ENCODE measurements at regions not wholly inside any gene's neighbourhood (a gene's known extent, or its start where the extent isn't known, plus 50 kb on each side); places are given as distances from the start of the nearest gene placed in this dataset.

DNA sequence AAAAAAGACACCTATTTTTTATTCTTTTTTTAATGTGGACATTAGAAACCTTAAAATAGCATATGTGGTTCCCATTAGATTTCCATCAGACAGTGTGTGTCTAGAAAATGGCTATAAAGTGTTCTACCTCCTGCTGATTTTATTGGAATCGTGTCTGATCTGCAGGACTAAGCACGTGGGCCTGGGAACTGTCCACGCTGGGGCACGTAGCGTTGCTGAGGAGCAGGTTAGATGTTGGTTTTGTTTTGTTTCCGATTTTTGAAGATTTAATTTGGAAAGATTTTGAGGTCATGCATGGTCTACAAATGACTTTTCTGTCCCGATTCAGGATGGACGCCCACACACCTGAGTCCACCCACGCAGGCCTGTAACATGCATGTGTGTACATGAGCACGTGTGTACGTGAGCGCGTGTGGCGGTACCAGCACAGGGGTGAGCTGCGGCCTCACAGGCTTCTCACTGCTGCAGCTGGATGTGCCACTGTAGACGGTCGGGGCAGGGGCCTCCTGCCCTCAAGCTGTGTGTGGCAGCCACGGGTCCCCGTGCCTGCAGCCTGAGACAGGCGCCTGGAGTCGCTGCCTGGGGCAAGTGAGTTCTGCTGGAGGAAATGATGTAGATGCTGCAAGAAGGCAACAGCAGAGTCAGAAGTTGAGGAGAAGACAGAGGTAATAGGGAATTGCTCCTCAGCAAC, 99.7 kb upstream of the CTDP1 start:
- H3K9me3 Mint-ChIP-seq: no peaks in the 10 kb centered on the region
- H3K4me3 Mint-ChIP-seq: no peak overlapping the region
- no peaks in the 10 kb centered on the region for H3K27me3 Mint-ChIP-seq (ENCODE audit: low read depth)
- H3K4me1 Mint-ChIP-seq (ENCODE audit: low read depth): peaks cover 7% of the 10 kb centered on the region
- H3K27ac Mint-ChIP-seq: no peak overlapping the region
- no peak for DNase-seq (ENCODE audit: low spot score)
- no peaks in the 10 kb centered on the region for H3K36me3 Mint-ChIP-seq (ENCODE audit: low read depth)

DNA sequence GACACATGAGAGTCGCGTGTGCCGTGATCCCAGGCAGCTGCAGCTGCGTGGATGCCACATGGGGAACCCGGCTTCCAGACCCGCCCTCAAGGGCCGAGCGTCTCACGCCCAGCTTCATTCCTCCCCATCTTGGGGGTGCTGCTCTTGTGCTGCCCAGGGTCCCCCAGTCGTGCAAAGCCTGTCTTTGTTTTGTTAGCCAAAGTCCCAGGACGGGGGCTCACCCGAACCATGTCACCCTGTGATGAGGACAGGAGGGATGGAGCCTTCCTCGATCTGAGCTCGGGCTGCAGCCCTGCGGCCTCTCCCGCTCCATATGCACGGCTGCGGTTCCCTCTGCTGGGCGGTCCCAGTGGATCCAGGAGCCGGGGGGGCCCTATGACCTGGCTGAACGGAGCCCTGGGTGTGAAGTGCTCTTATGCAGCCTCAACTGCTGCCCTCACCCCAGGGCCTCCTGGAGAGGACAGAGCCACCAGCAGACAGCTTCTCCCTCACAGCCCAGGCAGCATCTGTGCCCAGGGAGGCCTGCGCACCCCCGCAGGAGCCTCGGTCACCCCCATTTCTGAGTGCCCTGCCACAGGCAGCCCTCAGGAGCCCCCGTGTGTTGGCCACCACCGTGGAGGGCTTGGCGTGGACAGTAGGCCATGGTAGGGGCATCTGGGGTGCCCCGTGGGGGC, 99.0 kb upstream of the CTDP1 start:
- H3K27me3 Mint-ChIP-seq (ENCODE audit: low read depth): no peaks in the 10 kb centered on the region
- no peaks in the 10 kb centered on the region for H3K36me3 Mint-ChIP-seq (ENCODE audit: low read depth)
- no peak overlapping the region for H3K4me3 Mint-ChIP-seq
- H3K9me3 Mint-ChIP-seq: no peaks in the 10 kb centered on the region
- peaks cover 3% of the 10 kb centered on the region for H3K4me1 Mint-ChIP-seq (ENCODE audit: low read depth)
- H3K27ac Mint-ChIP-seq: no peak overlapping the region
- no peak for DNase-seq (ENCODE audit: low spot score)

DNA sequence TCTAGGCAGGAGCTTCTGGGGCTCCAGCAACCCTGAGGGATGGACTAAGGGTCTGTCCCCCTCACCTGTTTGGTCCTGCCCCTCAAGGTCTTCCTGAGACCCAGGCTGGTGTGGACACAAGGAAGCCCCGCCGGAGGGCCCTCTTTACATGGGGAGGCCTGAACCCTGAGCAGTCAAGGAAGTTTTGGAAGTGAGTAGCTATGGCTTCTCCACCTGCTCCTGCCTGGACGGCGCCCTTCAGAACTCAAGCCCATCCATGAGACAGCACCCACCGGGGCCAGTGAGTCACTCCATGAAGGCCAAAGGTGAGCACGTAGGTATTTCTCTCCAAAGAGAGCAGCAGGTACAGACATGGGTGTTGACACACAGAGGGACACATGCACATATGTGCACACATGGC, 98.2 kb upstream of the CTDP1 start:
- DNase-seq (ENCODE audit: low spot score): no peak
- H3K36me3 Mint-ChIP-seq (ENCODE audit: low read depth): no peaks in the 10 kb centered on the region
- peaks cover 3% of the 10 kb centered on the region for H3K4me1 Mint-ChIP-seq (ENCODE audit: low read depth)
- H3K27me3 Mint-ChIP-seq (ENCODE audit: low read depth): no peaks in the 10 kb centered on the region
- H3K9me3 Mint-ChIP-seq: no peaks in the 10 kb centered on the region
- H3K27ac Mint-ChIP-seq: no peak overlapping the region
- H3K4me3 Mint-ChIP-seq: no peak overlapping the region

DNA sequence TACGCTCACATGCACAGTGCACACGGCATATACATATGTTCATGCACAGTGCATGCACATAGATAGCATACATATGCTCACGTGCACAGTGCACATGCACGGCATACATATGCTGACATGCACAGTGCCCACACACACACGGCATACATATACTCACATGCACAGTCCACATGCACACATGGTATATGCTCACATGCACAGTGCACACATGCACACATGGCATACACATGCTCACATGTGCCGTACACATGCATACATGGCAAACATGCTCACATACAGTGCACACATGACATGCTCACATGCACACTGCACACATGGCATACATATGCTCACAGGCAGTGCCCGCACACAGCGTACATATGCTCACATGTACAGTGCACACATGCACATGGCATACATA, 97.7 kb upstream of the CTDP1 start:
- no peak for DNase-seq (ENCODE audit: low spot score)
- H3K27me3 Mint-ChIP-seq (ENCODE audit: low read depth): no peaks in the 10 kb centered on the region

GRCh38 chr18:79582978-79583377, 96.6 kb upstream of the CTDP1 start:
- Mint-ChIP-seq H3K9me3 (no peaks in the 10 kb centered on the region), H3K27ac (no peak overlapping the region), H3K4me3 (no peak overlapping the region), H3K27me3 (ENCODE audit: low read depth) (no peaks in the 10 kb centered on the region), H3K4me1 (ENCODE audit: low read depth) (peaks cover 3% of the 10 kb centered on the region), H3K36me3 (ENCODE audit: low read depth) (no peaks in the 10 kb centered on the region)
- DNase-seq (ENCODE audit: low spot score): no peak

More for the DNA sequence above, 97.7 kb upstream of the CTDP1 start:
- Mint-ChIP-seq H3K9me3 (no peaks in the 10 kb centered on the region), H3K27ac (no peak overlapping the region), H3K4me3 (no peak overlapping the region), H3K36me3 (ENCODE audit: low read depth) (no peaks in the 10 kb centered on the region), H3K4me1 (ENCODE audit: low read depth) (peaks cover 3% of the 10 kb centered on the region)

DNA sequence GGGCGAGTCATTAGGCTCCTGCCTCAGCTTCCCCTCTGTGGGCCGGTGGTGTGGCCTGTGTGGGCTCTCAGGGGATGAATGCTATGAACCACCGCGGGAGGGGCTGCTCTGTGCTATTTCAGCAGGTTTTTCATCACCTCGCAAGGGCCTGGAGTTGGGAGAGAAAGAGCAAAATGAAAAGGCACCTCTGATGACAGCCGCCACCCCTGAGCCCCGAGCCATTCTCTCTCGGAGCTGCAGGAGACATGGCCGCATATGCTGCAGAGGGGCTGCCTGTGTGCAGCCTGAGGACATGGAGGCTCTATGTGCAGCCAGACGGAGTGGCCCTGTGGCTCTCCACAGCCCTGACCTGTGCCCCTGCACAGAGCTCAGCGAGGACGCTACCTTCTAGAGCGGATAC, 96.2 kb upstream of the CTDP1 start:
- no peak overlapping the region for H3K27ac Mint-ChIP-seq
- H3K4me3 Mint-ChIP-seq: no peak overlapping the region
- H3K4me1 Mint-ChIP-seq (ENCODE audit: low read depth): peaks cover 3% of the 10 kb centered on the region
- H3K9me3 Mint-ChIP-seq: no peaks in the 10 kb centered on the region
- no peaks in the 10 kb centered on the region for H3K27me3 Mint-ChIP-seq (ENCODE audit: low read depth)
- no peaks in the 10 kb centered on the region for H3K36me3 Mint-ChIP-seq (ENCODE audit: low read depth)
- DNase-seq (ENCODE audit: low spot score): no peak

DNA sequence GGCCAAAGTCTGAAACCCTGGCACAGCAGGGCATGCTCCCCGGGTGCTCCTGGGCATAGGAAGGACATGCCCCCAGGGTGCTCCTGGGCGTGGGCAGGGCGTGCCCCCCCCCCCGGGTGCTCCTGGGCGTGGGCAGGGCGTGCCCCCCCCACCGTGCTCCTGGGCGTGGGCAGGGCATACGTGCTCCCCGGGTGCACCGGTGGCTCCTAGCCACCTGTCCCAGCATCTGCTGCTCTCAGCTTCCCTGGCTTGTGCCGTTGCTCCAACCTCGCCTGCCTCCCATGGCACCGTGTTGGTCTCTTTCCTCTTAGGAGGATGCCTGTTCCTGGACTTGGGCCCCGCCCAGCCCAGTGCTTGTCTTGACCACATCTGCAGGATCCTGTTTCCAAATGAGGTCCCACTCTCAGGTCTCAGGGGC, 95.6 kb upstream of the CTDP1 start:
- no peak for DNase-seq (ENCODE audit: low spot score)
- no peaks in the 10 kb centered on the region for H3K36me3 Mint-ChIP-seq (ENCODE audit: low read depth)

GRCh38 chr18:79584491-79585394, 94.9 kb upstream of the CTDP1 start:
- H3K9me3 Mint-ChIP-seq: no peaks in the 10 kb centered on the region
- no peak overlapping the region for H3K4me3 Mint-ChIP-seq
- no peaks in the 10 kb centered on the region for H3K36me3 Mint-ChIP-seq (ENCODE audit: low read depth)
- no peak overlapping the region for H3K27ac Mint-ChIP-seq
- no peak for DNase-seq (ENCODE audit: low spot score)
- H3K4me1 Mint-ChIP-seq (ENCODE audit: low read depth): peaks cover 3% of the 10 kb centered on the region
- H3K27me3 Mint-ChIP-seq (ENCODE audit: low read depth): no peaks in the 10 kb centered on the region

More for the DNA sequence above, 95.6 kb upstream of the CTDP1 start:
- H3K9me3 Mint-ChIP-seq: no peaks in the 10 kb centered on the region
- H3K4me3 Mint-ChIP-seq: no peak overlapping the region
- H3K27me3 Mint-ChIP-seq (ENCODE audit: low read depth): no peaks in the 10 kb centered on the region
- H3K4me1 Mint-ChIP-seq (ENCODE audit: low read depth): peaks cover 3% of the 10 kb centered on the region
- H3K27ac Mint-ChIP-seq: no peak overlapping the region

DNA sequence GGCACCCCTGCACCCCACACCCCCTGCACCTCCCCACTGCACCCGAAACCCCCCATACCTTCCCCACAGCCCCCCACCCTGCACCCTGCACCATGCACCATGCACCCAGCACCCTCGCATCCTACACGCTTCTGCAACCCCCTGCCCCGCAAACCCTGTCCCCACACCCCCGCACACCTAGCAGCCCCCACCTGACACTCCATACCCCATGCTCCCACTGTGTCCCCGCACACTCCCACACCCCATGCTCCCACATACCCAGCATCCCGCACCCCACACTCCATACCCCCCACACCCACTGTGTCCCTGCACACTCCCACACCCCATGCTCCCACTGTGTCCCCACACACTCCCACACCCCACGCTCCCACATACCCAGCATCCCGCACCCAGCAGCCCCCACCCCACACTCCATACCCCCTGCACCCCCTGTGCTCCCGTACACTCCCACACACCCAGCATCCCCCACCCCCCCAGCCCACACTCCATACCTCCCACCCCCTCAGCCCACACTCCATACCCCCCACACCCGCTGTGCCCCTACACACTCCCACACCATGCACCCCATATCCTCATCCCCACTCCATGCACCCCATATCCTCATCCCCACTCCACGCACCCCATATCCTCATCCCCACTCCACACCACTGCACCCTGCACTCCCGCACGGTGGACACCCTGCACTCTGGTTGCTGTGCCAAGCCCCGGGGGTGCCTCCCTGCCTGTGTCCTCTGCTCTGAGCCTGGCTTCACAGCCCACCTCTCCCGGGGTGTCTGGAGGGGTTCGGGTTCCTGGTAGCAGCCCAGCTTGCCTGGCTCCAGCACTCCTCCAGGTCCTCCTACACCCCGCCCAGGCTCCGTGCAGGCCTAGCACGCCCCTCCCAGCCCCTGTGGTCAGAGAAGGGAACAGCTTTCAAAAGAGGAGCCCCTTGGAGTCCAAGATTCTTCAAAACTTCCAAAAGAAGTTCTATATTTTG, 93.9 kb upstream of the CTDP1 start:
- no peaks in the 10 kb centered on the region for H3K36me3 Mint-ChIP-seq (ENCODE audit: low read depth)
- H3K27ac Mint-ChIP-seq: no peak overlapping the region
- no peak overlapping the region for H3K4me3 Mint-ChIP-seq
- H3K9me3 Mint-ChIP-seq: no peaks in the 10 kb centered on the region
- H3K4me1 Mint-ChIP-seq (ENCODE audit: low read depth): peaks cover 3% of the 10 kb centered on the region
- DNase-seq (ENCODE audit: low spot score): no peak
- H3K27me3 Mint-ChIP-seq (ENCODE audit: low read depth): no peaks in the 10 kb centered on the region

GRCh38 chr18:79586436-79587225, 93.0 kb upstream of the CTDP1 start:
- peaks cover 3% of the 10 kb centered on the region for H3K4me1 Mint-ChIP-seq (ENCODE audit: low read depth)
- H3K9me3 Mint-ChIP-seq: no peaks in the 10 kb centered on the region
- peaks cover 4% of the 10 kb centered on the region for H3K27me3 Mint-ChIP-seq (ENCODE audit: low read depth)
- no peak overlapping the region for H3K27ac Mint-ChIP-seq
- H3K4me3 Mint-ChIP-seq: no peak overlapping the region
- no peaks in the 10 kb centered on the region for H3K36me3 Mint-ChIP-seq (ENCODE audit: low read depth)
- no peak for DNase-seq (ENCODE audit: low spot score)

- H3K27ac Mint-ChIP-seq: no peak overlapping the region
- H3K4me3 Mint-ChIP-seq: no peak overlapping the region
- no peak for DNase-seq (ENCODE audit: low spot score)
- H3K4me1 Mint-ChIP-seq (ENCODE audit: low read depth): peaks cover 3% of the 10 kb centered on the region
- no peaks in the 10 kb centered on the region for H3K9me3 Mint-ChIP-seq
- H3K27me3 Mint-ChIP-seq (ENCODE audit: low read depth): peaks cover 8% of the 10 kb centered on the region
- H3K36me3 Mint-ChIP-seq (ENCODE audit: low read depth): no peaks in the 10 kb centered on the region
Observed at GRCh38 chr18:79587226-79587741, 92.3 kb upstream of the CTDP1 start.

DNA sequence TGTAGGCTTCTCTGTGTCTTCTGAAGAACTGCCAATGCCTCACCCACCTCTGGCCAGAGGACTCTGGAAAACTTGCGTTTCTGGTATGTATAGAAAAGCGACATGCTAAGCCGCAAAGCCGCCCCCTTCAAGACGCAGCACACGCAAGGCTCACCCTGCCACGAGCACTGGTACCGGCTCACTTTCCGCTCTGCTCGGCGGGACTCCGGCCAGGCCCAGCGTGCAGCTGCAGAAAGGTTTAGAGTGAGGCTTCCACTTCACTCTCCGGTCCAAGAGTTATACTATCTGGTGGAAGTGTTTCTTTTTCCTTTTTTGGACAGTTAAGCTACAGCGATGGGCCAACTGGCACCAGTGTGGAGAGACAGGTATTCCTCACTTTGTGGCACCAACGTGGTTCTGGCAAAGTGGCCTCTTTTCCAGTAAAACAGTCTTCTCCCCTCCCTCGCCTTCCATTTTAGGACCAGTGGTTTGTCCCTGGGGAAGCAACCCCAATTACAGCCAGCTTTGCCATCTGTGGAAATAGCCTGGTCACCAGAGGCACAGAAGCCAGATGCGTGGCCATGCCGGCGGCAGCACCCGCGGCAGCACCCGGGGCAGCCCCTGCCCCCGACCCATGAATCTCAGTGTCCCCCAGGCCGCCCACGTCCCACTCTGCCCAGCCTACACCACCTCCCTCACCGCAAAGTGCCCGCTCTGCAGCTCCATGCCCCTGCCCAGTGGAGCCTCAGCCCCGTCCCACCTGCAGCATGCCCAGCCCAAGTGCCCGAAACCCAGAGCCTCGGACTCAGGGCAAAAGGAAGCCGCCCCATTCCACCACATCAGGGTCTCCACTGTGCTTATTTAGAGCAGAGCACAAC, 91.6 kb upstream of the CTDP1 start:
- Mint-ChIP-seq H3K27me3 (ENCODE audit: low read depth) (peaks cover 11% of the 10 kb centered on the region), H3K4me1 (ENCODE audit: low read depth) (peaks cover 3% of the 10 kb centered on the region), H3K27ac (no peak overlapping the region), H3K36me3 (ENCODE audit: low read depth) (no peaks in the 10 kb centered on the region), H3K9me3 (peaks cover 1% of the 10 kb centered on the region), H3K4me3 (no peak overlapping the region)
- DNase-seq (ENCODE audit: low spot score): no peak

Data from T-helper 2 cell treated with Interferon-gamma antibody and Interleukin-4, amounts not matched to agents 5 μg/mL and 100 μg/mL, for 36 hours (primary cell).